Hematopoietic multipotent progenitor cell treated with erythropoietin and hydrocortisone succinate and interleukin-3 and kit ligand, for 17 days (in vitro differentiated cells): ENCODE measurements at regions not wholly inside any gene's neighbourhood (a gene's known extent, or its start where the extent isn't known, plus 50 kb on each side); places are given as distances from the start of the nearest gene placed in this dataset.

Experiments used
- DNase-seq: peaks from one replicate; pipeline ENCODE4 v3.0.0-alpha.2; 2015; ENCODE audit warnings: low spot score

DNA sequence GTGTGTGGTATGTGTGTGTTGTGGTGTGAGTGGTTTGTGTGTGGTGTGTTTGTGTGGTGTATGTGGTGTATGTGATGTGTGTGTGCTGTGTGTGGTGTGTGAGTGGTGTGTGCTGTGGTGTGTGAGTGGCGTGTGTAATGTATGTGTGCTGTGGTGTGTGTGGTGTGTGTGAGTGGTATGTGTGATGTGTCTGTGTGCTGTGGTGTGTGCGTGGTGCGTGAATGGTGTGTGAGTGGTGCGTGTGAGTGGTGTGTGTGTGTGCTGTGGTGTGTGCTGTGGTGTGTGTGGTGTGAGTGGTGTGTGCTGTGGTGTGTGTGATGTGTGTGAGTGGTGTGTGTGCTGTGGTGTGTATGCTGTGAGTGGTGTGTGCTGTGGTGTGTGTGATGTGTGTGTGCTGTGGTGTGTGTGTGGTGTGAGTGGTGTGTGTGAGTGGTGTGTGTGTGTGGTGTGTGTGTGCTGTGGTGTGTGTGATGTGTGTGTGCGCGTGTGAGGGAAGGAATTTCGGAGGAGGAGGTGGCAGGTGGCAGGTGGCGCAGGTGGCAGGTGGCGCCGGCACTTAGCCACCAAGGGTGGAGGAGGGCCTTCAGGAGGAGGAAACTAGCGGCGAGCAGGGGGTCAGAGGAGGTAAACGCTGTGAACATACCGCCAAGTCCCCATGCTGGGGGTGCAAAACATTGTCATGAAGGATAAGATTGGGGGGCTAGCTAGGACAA lies 191.8 kb downstream of the MELK start:
- DNase-seq = no peak

DNA sequence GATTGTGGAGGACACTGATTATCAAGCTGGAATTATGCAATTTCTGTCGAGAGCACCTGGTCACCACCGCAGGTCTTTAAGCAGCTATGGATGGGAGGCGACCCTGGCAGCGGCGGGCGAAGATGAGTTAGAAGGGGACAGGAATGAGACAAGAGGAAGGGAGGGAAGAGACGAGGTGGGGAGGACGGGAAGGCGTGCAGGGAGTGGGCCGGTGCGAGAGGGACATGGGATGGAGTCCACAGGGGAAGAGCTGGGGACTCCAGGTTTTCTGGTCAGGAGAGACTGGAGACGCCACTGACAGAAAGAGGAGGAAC lies 192.3 kb downstream of the MELK start:
- DNase-seq = no peak

DNA sequence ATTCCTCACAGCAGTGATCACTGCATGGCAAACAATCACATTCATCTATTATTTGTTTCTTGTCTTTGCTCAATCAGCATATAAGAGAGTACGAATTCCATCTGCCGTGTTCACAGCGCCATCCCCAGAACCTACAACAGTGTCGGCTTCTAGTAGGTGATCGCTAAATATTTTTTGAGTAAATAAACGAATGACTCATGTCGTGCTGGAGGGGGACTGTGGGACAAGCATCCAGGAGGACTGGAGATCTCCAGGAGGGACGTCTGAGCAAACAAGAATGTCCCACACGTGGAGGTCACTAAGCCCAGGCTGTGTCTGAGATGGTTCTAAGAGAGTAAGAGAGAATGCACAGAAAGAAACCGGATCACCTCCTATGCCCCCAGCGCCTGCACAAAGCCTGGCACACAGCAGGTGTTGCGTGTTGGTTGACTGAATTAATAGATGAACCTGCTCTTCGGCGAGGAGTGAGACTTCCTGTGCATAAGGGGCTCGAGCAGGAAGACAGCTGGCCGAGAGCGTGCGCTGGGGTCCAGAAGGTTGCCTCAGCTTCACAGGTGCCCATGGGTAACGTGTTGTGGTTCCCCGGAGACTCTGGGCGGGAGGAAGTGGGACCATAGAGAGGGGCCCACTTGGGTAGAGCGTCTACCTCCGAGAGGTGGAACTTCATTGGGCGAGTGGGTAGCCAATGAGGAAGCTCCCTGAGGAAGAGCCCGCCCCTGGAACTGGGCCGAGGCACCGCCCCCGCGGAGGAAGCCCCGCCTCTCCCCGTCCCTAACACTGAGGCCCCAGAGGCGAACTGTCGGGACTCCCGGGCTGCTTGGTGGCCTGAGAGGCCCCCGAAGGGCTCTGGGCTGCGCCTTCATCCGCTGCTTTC lies 193.0 kb downstream of the MELK start:
- DNase-seq = peak; percentile 78

DNA sequence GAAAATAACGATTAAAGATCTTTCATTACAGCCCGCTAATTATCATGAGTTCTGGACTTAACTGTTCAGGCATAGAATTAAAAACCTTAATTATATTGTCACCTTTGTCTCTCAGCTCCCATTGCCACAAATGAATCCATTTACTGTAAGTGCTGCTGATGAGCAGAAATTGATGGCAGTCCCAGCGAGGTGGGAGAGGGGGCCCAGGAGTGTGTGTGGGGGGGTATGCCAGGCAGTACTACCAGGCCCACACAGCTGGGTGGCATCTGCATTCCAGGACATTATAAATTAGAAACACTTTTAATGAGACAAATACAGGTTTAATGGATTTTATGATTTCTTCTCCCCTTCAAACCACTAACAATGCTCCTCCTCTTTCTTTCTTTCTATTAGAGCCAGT lies 196.0 kb downstream of the MELK start:
- no peak for DNase-seq

DNA sequence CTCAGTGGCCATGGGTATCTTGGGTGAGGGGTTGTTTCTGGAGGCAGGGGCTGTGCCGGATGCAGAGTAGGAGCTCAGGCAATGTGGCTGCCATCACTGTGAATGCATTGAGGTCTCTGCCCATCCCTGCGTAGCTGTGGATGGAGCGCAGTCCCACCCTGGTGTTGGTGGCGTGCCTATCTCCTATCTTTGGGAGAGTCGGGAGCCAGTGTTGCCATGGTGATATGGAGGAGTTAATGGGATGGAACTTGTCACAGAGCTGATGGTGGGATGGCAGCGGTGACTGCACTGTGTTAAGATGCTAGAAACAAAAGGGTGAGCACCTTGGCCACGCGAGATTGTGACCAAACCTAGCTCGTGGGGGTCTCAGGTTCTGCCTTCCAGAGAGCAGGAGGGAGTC lies 197.3 kb downstream of the MELK start:
- no peak for DNase-seq

DNA sequence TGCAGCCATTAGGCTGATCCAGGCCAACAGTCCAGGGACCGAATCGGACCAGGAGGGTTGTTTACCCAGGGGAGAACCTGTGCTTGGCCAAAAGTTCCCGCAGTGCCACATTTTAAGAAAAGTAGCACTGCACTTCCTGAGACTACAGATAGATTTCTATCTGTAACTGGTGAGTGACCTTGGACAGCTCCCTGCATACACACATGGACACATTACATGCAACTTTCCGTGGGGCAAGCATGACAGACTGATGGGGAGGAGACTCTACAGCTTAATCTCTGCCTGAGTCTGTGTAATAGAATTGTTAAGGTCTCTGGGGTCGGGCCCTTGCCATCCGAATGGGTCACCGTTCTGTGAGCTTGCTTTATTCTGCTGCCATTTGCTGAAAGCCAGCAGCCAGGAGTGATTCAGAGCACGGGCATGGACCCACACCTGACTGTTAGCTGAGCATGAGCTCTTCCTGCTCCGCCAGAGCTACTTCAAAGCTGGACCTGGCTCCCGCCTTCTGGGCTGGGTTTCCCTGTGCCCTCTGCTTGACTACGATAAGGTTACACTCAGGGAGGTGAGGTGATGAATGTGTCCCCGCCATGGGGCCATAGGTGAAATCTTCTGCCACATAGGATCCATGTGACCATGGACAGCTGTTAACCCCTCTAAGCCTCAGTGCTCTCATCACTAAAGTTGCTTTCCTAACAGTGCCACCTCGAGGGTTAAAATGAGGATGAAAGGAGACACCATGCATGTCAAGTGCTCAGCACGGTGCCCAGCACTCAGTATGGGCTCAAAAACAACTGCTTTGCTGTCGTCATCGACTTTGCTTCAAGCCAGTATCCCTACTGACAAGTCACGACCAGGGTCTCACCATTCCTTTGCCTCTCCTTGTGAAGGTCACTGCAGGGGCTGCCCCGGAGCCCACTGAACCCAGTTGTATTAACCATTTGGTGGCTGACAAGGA lies 200.0 kb downstream of the MELK start:
- DNase-seq = no peak

DNA sequence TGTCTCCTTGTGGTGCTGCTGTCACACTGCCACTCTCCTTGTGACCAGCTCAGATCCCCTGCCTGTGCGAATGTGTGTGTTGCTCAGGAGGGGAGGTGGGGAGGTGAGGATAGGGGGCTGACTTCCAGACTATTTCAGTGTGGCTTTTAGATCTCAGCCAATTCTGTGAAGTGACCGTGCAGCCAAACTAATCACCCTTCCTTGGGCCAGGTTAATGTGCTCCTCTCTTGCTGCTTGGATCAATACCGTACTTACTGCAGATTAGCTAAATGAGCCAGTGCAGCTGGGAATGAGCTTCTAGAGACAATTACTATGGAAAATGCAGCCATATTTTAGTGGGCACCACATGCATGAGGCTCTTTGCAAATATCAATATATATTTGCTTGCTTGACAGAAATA lies 206.0 kb downstream of the MELK start:
- DNase-seq = no peak

DNA sequence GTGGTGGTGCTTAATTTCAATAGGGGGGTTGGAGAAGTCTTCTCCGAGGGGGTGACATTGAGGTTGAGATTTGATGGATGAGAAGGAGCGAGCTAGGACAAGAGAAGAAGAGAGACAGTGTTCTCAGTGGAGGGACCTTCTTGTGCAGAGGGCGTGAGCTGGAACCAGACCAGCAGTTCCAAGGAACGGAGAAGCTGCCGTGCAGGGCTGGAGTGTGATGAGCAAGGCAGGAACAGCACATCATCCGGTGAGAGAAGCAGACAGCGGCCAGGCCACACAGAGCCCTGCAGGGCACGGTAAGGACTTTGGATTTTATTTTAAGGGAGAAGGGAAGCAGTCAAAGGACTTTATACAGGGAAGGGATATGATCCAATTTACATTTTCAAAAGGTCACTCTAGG lies 206.9 kb downstream of the MELK start:
- DNase-seq = no peak

DNA sequence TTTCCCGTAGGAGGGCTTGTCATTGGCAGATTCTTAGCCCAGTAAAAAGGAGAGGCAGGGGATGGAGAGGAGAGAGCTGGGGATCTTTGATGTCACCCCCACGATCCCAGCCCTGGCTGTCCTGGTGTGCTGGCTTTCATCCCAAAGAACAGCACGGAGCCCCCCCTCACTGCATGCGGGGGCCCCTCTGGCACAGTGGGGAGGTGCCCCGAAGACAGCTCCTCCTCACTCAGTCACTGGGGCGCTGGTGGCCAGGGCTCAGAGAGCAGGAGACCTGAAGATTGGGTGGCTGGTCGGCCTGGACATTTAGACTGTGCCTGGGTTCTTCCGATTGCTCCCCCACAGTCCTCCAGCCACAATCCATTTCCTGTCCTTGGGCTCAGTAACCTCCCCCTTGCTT lies 207.5 kb downstream of the MELK start:
- DNase-seq = no peak

DNA sequence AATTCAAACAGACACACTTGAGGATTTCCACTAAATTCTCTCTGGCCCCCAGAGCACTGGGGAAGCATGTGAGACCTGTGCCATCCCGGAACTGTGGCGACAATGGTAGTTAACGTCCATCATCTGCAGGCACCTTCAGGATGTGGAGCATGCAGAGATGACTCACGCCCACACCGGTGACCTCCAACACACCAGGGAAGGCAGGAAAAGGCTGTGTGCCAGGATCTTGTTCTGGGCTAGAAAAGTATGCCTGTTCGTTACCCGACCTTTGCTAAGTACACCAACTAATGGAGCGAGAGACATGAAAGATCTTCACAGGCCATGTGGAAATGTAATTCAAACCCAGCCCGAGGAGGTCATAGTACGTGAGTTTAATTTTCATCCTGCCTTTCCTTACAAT lies 208.8 kb downstream of the MELK start:
- no peak for DNase-seq
